IMR-90 (cell line): ENCODE measurements at regions not wholly inside any gene's neighbourhood (a gene's known extent, or its start where the extent isn't known, plus 50 kb on each side); places are given as distances from the start of the nearest gene placed in this dataset.

ENCODE experiments used
- ATAC-seq: fragments of 200-7000 bp; cut with Tn5 transposase; 2 replicates; pipeline ENCODE4 v1.9.1; 2020; ENCODE audit warnings: low read depth, mild to moderate bottlenecking, moderate library complexity
- BruUV-seq: library from RNA; stranded (reverse); fragments of 400-500 nt; replicated peaks from 2 replicates; lab custom pipeline; 2021; lab: Mats Ljungman, UMichigan
- CTCF ChIA-PET: fragments of 300-600 bp; formaldehyde crosslinking; extraction: SDS; loops from one replicate; lab custom pipeline; 2021; ENCODE audit warnings: antibody characterized with exemption; lab: Yijun Ruan, JAX
- POLR2A ChIA-PET: fragments of 300-600 bp; sonication (Branson Sonifier 250); formaldehyde crosslinking; loops from one replicate; lab custom pipeline; 2022; ENCODE audit warnings: antibody characterized with exemption; ENCODE audit not compliant: unreplicated experiment; lab: Charles Lee
- DNase-seq: peaks from one replicate; pipeline ENCODE4 v3.0.0; 2013
- H2AFZ ChIP-seq: replicated peaks from 2 replicates; pipeline ENCODE3; 2013; ENCODE audit warnings: low read length, mild to moderate bottlenecking; ENCODE audit not compliant: poor library complexity
- H2AK5ac ChIP-seq: 2 replicates; pipeline ENCODE4 v1.6.1; 2013; ENCODE audit warnings: low read depth, low read length, inconsistent platforms
- H2AK9ac ChIP-seq: replicated peaks from 2 replicates; pipeline ENCODE3; 2013; ENCODE audit warnings: mild to moderate bottlenecking, low read depth, low read length, moderate library complexity; ENCODE audit not compliant: poor library complexity
- H2BK120ac ChIP-seq: 2 replicates; pipeline ENCODE4 v1.6.1; 2013; ENCODE audit warnings: low read depth, low read length, inconsistent platforms
- H2BK15ac ChIP-seq: 3 replicates; pipeline ENCODE4 v1.6.1; 2013; ENCODE audit warnings: low read depth, low read length, inconsistent platforms
- H2BK20ac ChIP-seq: 2 replicates; pipeline ENCODE4 v1.6.1; 2013; ENCODE audit warnings: low read depth, mild to moderate bottlenecking, inconsistent platforms, low read length, moderate library complexity
- H2BK5ac ChIP-seq: 2 replicates; pipeline ENCODE4 v1.6.1; 2013; ENCODE audit warnings: mild to moderate bottlenecking, low read depth, low read length, inconsistent platforms; ENCODE audit not compliant: poor library complexity, severe bottlenecking
- H3K14ac ChIP-seq: replicated peaks from 2 replicates; pipeline ENCODE4 v1.6.1; 2013; ENCODE audit warnings: low read depth, low read length, inconsistent platforms
- H3K18ac ChIP-seq: 2 replicates; pipeline ENCODE4 v1.6.1; 2013; ENCODE audit warnings: low read depth, low read length, control low read depth
- H3K23ac ChIP-seq: 2 replicates; pipeline ENCODE4 v1.6.1; 2013; ENCODE audit warnings: low read depth, low read length, inconsistent platforms
- H3K27ac ChIP-seq: 2 replicates; pipeline ENCODE4 v1.5.1; 2013; ENCODE audit warnings: mild to moderate bottlenecking, control low read depth, low read length; ENCODE audit not compliant: insufficient read depth
- H3K27me3 ChIP-seq: 2 replicates; pipeline ENCODE4 v1.6.1; 2013; ENCODE audit warnings: low read length; ENCODE audit not compliant: control insufficient read depth, insufficient read depth
- H3K36me3 ChIP-seq: 2 replicates; pipeline ENCODE4 v1.6.1; 2013; ENCODE audit warnings: low read length, mixed read lengths; ENCODE audit not compliant: control insufficient read depth, insufficient read depth
- H3K4ac ChIP-seq: 2 replicates; pipeline ENCODE4 v1.6.1; 2013; ENCODE audit warnings: low read depth, low read length, inconsistent platforms
- H3K4me1 ChIP-seq: 2 replicates; pipeline ENCODE4 v1.6.1; 2013; ENCODE audit warnings: low read length, mixed read lengths; ENCODE audit not compliant: control insufficient read depth, insufficient read depth
- H3K4me2 ChIP-seq: 2 replicates; pipeline ENCODE4 v1.6.1; 2013; ENCODE audit warnings: low read depth, mild to moderate bottlenecking, control low read depth, low read length, moderate library complexity
- H3K4me3 ChIP-seq: 2 replicates; pipeline ENCODE4 v1.5.1; 2013; ENCODE audit warnings: low read depth, mild to moderate bottlenecking, control low read depth, low read length, moderate library complexity; ENCODE audit not compliant: insufficient read depth
- H3K56ac ChIP-seq: 2 replicates; pipeline ENCODE4 v1.6.1; 2013; ENCODE audit warnings: low read length, inconsistent platforms; ENCODE audit not compliant: insufficient read depth; ENCODE audit errors: extremely low read depth
- H3K79me1 ChIP-seq, 2 experiments: 2 replicates each; pipeline ENCODE4 v1.6.1; 2013; ENCODE audit warnings: low read length in 2 of 2, inconsistent platforms in 1 of 2, low read depth in 1 of 2
- H3K9ac ChIP-seq: 2 replicates; pipeline ENCODE4 v1.6.1; 2013; ENCODE audit warnings: low read depth, low read length, control low read depth
- H3K9me1 ChIP-seq: 2 replicates; pipeline ENCODE4 v1.6.1; 2013; ENCODE audit warnings: low read length, inconsistent platforms; ENCODE audit not compliant: insufficient read depth
- H3K9me3 ChIP-seq: 2 replicates; pipeline ENCODE4 v1.6.1; 2013; ENCODE audit warnings: low read length; ENCODE audit not compliant: control insufficient read depth, insufficient read depth
- H4K20me1 ChIP-seq: 2 replicates; pipeline ENCODE4 v1.6.1; 2013; ENCODE audit warnings: low read length, inconsistent platforms; ENCODE audit not compliant: insufficient read depth
- H4K5ac ChIP-seq: 2 replicates; pipeline ENCODE4 v1.6.1; 2013; ENCODE audit warnings: mild to moderate bottlenecking, low read depth, low read length, control low read depth
- H4K8ac ChIP-seq, 2 experiments: 2 replicates each; pipeline ENCODE4 v1.6.1; 2013; ENCODE audit warnings: low read depth in 2 of 2, low read length in 2 of 2, control low read depth in 1 of 2, inconsistent platforms in 1 of 2
- H4K91ac ChIP-seq: 2 replicates; pipeline ENCODE4 v1.6.1; 2013; ENCODE audit warnings: low read depth, low read length, inconsistent platforms; ENCODE audit not compliant: insufficient read depth
- USF2 ChIP-seq: fragments of 150-350 bp; IDR thresholded peaks from 2 replicates; pipeline ENCODE4 v1.6.1; 2017; ENCODE audit warnings: mild to moderate bottlenecking, antibody characterized with exemption, low read length, low read depth
- WGBS, 2 experiments: methylation state at CpG; one replicate each; pipeline versions ENCODE4 v1.1.5 to v1.1.7; 2013; ENCODE audit warnings: missing lambda C conversion rate in 2 of 2; ENCODE audit not compliant: insufficient read length in 1 of 2; ENCODE audit errors: extremely low coverage in 2 of 2; 5-methylcytosine and 5-hydroxymethylcytosine counted together
- dilution Hi-C: fragments of 300-500 bp; cut with HindIII; formaldehyde crosslinking; loops from one replicate; pipeline ENCODE4 v1.14.3; 2018; ENCODE audit warnings: low sequenced_read_pairs; ENCODE audit not compliant: unreplicated experiment
- in situ Hi-C: fragments of 300-500 bp; cut with MboI; formaldehyde crosslinking; loops from 3 replicates; pipeline ENCODE4 v1.14.3; 2019; ENCODE audit warnings: low sequenced_read_pairs, inconsistent platforms, mixed read lengths
- intact Hi-C: fragments of 100-400 bp; cut with micrococcal nuclease; formaldehyde crosslinking; loops from 2 replicates; pipeline ENCODE4 v1.10.0; 2022

DNA sequence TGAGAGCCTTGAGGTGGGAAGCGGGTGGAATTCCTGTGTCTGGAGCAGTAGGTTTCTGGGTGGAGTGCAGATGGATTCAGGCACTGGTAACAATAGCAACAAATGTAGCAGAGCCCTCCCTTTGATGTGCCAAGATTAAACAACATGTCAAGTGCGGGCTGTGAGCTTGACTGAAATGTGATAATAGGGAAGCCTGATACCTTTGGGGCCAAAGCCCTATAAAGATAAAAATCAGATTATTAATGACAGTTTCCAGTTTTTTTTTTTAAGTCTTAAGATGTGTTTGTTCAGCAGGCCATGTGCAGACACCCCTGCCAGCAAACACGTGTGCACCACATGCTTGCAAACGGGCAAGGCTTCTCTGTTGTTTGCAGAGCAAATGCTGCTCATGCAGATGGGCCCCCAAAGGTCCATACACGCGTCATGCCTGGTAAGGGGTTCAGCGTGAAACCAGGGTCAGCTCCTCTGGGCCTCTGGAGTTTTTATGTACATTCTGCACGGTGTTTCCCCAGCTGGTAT, 193.2 kb downstream of the GADD45G start:
- ChIA-PET CTCF (interaction anchor here (0.6 kb wide), 1 partner anchor 1062 kb away, joined by 3 read pairs; no protein-coding TSS in a partner anchor), POLR2A (no interaction called here)
- Histone ChIP-seq H4K8ac (no peak overlapping the region), H3K36me3 (no peaks in the 10 kb centered on the region), H2AK9ac (no peak overlapping the region), H3K4ac (no peak overlapping the region), H3K9ac (no peak overlapping the region), H3K9me3 (no peaks in the 10 kb centered on the region), H2BK20ac (no peak overlapping the region), H4K5ac (no peak overlapping the region), H3K79me1 (no peaks in the 10 kb centered on the region), H4K20me1 (no peaks in the 10 kb centered on the region), H4K91ac (no peak overlapping the region), H3K14ac (no peak overlapping the region), H3K27ac (no peak overlapping the region), H3K18ac (no peak overlapping the region), H3K23ac (no peak overlapping the region), H3K9me1 (no peaks in the 10 kb centered on the region), H3K4me2 (no peak overlapping the region), H2BK120ac (no peak overlapping the region), H2AFZ (no peak overlapping the region), H2AK5ac (no peak overlapping the region), H2BK15ac (no peak overlapping the region), H2BK5ac (no peak overlapping the region), H3K4me1 (no peaks in the 10 kb centered on the region), H3K27me3 (no peaks in the 10 kb centered on the region; the same call in 1 of the 2 replicates), H3K4me3 (no peak overlapping the region), H3K56ac (no peak overlapping the region)
- intact Hi-C loops: no loop called here
- no peak for TF ChIP-seq USF2
- ATAC-seq: no peak
- in situ Hi-C loops: no loop called here
- no TSS peak for BruUV-seq
- DNase-seq: no peak
- WGBS, 2 experiments: 37% methylated on average over 3 of the region's 8 CpGs; no CpG with 5 or more reads in 1 of the 2 experiments
- dilution Hi-C loops: no loop called here
